Cardiac muscle cell (in vitro differentiated cells and primary cell): ENCODE measurements at regions not wholly inside any gene's neighbourhood (a gene's known extent, or its start where the extent isn't known, plus 50 kb on each side); places are given as distances from the start of the nearest gene placed in this dataset.

Source experiments
- DNase-seq, 2 donors: peaks; one replicate each; pipeline versions ENCODE4 v3.0.0 to v3.0.0-alpha.2; 2010 to 2017; ENCODE audit warnings: low read depth in 1 of 2, low spot score in 1 of 2
- H3K27ac ChIP-seq: fragments of 200-600 bp; sonication (generic); 2 replicates; pipeline ENCODE4 v1.5.1; 2016
- H3K27me3 ChIP-seq: fragments of 200-600 bp; sonication (generic); 2 replicates; pipeline ENCODE4 v1.6.0; 2016; ENCODE audit warnings: control low read depth
- H3K36me3 ChIP-seq: fragments of 200-600 bp; sonication (generic); 2 replicates; pipeline ENCODE4 v1.5.1; 2016; ENCODE audit warnings: control low read depth
- H3K4me1 ChIP-seq: fragments of 200-600 bp; sonication (generic); 2 replicates; pipeline ENCODE4 v1.8.1; 2017; ENCODE audit warnings: low read depth, mild to moderate bottlenecking, mixed run types
- H3K4me3 ChIP-seq: fragments of 200-600 bp; sonication (generic); 2 replicates; pipeline ENCODE4 v1.5.1; 2016; ENCODE audit warnings: mild to moderate bottlenecking
- H3K9me3 ChIP-seq: fragments of 200-600 bp; sonication (generic); 2 replicates; pipeline ENCODE4 v1.5.1; 2017; ENCODE audit warnings: low read depth, mild to moderate bottlenecking, control low read depth
- TF ChIP-seq, protein P1 (sequence below): IDR thresholded peaks from 2 replicates; pipeline ENCODE4 v1.5.1; 2012; ENCODE audit warnings: low read depth, mild to moderate bottlenecking, low read length

DNA sequence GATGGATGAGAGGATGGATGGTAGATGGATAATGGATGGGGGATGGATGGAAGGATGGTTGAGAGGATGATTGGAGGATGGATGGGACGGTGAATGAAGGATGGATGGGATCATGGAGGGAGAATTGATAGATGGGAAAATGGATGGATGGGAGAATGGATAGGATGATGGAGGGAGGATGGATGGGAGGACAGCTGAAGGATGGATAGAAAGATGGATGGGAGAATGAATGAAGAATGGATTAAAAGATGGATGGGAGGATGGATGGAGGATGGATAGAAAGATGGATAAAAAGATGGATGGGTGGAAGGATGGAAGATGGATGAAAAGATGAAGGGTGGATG, 218.3 kb upstream of the IER5L start:
- TF ChIP-seq, protein P1, sequence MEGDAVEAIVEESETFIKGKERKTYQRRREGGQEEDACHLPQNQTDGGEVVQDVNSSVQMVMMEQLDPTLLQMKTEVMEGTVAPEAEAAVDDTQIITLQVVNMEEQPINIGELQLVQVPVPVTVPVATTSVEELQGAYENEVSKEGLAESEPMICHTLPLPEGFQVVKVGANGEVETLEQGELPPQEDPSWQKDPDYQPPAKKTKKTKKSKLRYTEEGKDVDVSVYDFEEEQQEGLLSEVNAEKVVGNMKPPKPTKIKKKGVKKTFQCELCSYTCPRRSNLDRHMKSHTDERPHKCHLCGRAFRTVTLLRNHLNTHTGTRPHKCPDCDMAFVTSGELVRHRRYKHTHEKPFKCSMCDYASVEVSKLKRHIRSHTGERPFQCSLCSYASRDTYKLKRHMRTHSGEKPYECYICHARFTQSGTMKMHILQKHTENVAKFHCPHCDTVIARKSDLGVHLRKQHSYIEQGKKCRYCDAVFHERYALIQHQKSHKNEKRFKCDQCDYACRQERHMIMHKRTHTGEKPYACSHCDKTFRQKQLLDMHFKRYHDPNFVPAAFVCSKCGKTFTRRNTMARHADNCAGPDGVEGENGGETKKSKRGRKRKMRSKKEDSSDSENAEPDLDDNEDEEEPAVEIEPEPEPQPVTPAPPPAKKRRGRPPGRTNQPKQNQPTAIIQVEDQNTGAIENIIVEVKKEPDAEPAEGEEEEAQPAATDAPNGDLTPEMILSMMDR, result no peak

DNA sequence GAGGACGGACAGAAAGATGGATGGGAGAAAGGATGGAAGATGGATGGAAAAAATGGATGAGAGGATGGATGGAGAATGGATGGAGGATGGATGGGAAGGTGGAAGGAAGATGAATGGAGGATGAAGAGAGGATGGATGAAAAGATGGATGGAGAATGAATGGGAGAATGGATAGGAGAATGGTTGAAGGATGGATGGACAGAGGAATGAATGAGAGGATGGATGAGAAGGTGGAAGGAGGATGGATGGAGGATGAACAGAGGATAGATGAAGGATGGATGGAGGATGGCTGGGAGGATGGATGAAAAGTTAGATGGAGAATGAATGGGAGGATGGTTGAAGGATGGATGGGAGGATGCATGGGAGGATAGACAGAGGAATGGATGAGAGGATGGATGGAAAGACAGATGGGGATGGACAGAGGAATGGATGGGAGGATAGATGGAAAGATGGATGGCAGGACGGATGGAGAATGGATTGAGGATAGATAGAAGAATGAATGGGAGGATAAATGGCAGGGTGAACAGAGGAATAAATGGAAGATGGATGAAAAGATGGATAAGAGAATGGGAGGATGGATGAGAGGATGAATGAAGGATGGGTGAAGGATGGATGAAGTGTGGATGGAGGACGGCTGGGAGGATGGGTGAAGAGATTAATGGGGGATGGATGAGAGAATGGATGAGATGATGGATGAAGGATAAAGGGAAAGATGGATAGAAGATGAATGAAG, 217.7 kb upstream of the IER5L start:
- TF ChIP-seq, protein P1, result no peak
- no peaks in the 10 kb centered on the region for H3K9me3 ChIP-seq
- H3K27me3 ChIP-seq, result peaks cover 2% of the 10 kb centered on the region
- H3K4me3 ChIP-seq, result no peak overlapping the region
- no peaks in the 10 kb centered on the region for H3K36me3 ChIP-seq
- H3K27ac ChIP-seq, result no peak overlapping the region
- H3K4me1 ChIP-seq, result no peaks in the 10 kb centered on the region
- DNase-seq, result no peak

More for the DNA sequence above, 218.3 kb upstream of the IER5L start:
- H3K27ac ChIP-seq, result no peak overlapping the region
- DNase-seq, result no peak
- H3K36me3 ChIP-seq, result no peaks in the 10 kb centered on the region
- H3K9me3 ChIP-seq, result no peaks in the 10 kb centered on the region
- H3K4me1 ChIP-seq, result no peaks in the 10 kb centered on the region
- H3K27me3 ChIP-seq, result peaks cover 2% of the 10 kb centered on the region
- no peak overlapping the region for H3K4me3 ChIP-seq

DNA sequence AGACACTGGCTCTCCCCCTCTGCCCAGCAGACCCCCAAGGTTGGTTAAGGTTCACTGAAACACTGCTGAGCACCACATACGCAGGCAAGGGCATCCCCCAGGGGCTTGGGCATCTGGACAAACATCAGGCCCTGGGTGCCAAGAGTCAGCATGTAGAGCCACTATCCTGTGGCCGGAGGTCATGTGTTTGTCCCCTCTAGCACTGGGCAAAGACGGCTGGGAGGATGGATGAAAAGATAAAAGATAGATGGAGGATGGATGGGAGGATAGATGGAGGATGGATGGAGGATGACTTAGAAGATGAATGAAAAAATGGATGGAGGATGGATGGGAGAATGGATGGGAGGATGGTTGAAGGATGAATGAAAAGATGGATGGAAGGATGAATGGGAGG, 216.8 kb upstream of the IER5L start:
- DNase-seq, result no peak
- TF ChIP-seq, protein P1, result no peak
- no peak overlapping the region for H3K27ac ChIP-seq
- no peaks in the 10 kb centered on the region for H3K4me1 ChIP-seq
- H3K4me3 ChIP-seq, result no peak overlapping the region
- H3K27me3 ChIP-seq, result peaks cover 2% of the 10 kb centered on the region
- H3K9me3 ChIP-seq, result no peaks in the 10 kb centered on the region
- H3K36me3 ChIP-seq, result no peaks in the 10 kb centered on the region

DNA sequence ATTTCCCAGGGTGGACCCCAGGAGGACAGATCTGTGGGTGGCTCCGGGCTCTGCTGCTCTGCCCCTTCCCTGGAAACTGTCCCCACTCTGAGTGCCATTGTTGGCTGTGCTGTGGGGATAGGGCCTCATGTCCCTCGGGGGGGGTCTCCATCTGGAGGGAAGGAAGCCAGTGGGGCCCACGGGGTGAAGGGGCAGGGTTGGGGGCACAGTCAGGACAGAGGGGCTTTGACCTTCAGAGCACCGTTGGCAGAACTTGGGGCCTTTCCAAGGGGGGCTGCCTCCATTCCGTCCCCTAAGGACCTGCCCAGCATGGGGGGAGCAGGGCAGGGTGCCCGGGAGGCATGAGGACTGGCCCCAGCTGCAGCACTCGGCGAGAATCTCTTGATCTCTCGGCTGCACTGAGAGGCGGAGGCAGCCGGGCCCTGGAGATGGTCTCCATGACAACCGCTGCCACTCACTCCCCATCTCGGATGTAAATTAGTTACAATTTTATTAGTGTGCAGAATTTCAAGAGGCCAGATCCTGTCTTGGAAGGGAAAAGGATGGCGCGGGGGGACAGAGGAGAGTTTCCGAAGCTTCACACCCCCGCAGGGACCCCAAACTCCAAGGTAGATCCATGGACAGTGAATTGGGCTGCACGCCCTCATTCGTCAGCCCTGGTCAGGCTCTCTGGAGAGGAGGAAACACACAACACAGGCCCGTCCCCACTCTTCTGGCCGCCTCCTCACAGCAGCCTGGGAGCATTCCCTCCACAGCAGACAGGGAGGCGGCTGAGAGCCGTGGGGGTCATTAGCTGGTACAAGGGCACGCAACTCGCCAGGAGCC, 216.2 kb upstream of the IER5L start:
- Histone ChIP-seq H3K9me3 (no peaks in the 10 kb centered on the region), H3K4me1 (no peaks in the 10 kb centered on the region), H3K36me3 (no peaks in the 10 kb centered on the region), H3K27me3 (peaks cover 2% of the 10 kb centered on the region), H3K4me3 (no peak overlapping the region), H3K27ac (no peak overlapping the region)
- DNase-seq, result no peak
- TF ChIP-seq, protein P1, result no peak

DNA sequence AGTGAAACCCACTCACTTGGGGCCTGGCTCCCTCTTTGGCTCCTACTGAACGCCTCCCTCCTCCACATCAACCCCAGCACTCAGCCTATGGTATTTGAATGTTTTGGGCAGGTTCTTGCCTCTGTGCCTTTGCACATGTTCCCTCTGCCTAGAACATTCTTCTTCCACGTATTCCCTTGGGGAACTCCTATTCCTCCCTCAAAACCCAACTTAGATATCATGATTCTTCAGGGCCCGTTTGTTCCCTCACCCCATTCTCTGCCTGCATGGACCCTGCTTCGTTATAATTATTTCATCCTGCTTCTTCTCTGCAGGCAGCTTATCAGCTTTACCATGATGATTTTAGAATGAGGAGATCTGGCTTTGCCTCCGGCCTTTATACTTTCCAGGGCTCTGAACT, 215.0 kb upstream of the IER5L start:
- H3K36me3 ChIP-seq, result no peaks in the 10 kb centered on the region
- no peak for DNase-seq
- no peak overlapping the region for H3K27ac ChIP-seq
- TF ChIP-seq, protein P1, result no peak
- no peak overlapping the region for H3K4me3 ChIP-seq
- H3K27me3 ChIP-seq, result peaks cover 2% of the 10 kb centered on the region
- H3K9me3 ChIP-seq, result no peaks in the 10 kb centered on the region
- H3K4me1 ChIP-seq, result no peaks in the 10 kb centered on the region
